GM12878 (cell line): ENCODE measurements at regions not wholly inside any gene's neighbourhood (a gene's known extent, or its start where the extent isn't known, plus 50 kb on each side); places are given as distances from the start of the nearest gene placed in this dataset.
A peak's percentile ranks its signal among the peaks of the same experiment; 100 is the strongest.

Experiments used
- ATAC-seq: fragments of 200-7000 bp; cut with Tn5 transposase; 3 replicates; pipeline ENCODE4 v1.9.1; 2020; ENCODE audit warnings: mild to moderate bottlenecking, moderate library complexity
- BruUV-seq: library from RNA; stranded (reverse); fragments of 400-500 nt; replicated peaks from 2 replicates; lab custom pipeline; 2021; lab: Mats Ljungman, UMichigan
- CTCF ChIA-PET: fragments of 300-600 bp; sonication (Branson Sonifier 250); formaldehyde crosslinking; extraction: SDS; loops from one replicate; lab custom pipeline; 2021; ENCODE audit warnings: inconsistent platforms; lab: Yijun Ruan, JAX
- POLR2A ChIA-PET: fragments of 350-600 bp; formaldehyde crosslinking; extraction: SDS; loops from one replicate; lab custom pipeline; 2021; ENCODE audit warnings: inconsistent platforms; lab: Charles Lee
- RAD21 ChIA-PET: fragments of 300-600 bp; sonication (Branson Sonifier 250); formaldehyde crosslinking; loops from one replicate; lab custom pipeline; 2023; ENCODE audit warnings: antibody characterized with exemption; ENCODE audit not compliant: unreplicated experiment; lab: Charles Lee
- SMC1A ChIA-PET: fragments of 300-600 bp; sonication (Branson Sonifier 250); formaldehyde crosslinking; loops from one replicate; lab custom pipeline; 2023; ENCODE audit not compliant: unreplicated experiment, uncharacterized antibody; lab: Charles Lee
- DNase-seq: peaks from one replicate; pipeline ENCODE4 v3.0.0-alpha.2; 2011; ENCODE audit warnings: low read depth, low spot score
- FAIRE-seq: peaks from 3 replicates; lab custom pipeline; 2011; peaks lifted over from hg19 to GRCh38; lab: Jason Lieb, UNC
- H2AFZ ChIP-seq: 2 replicates; pipeline ENCODE4 v1.6.0; 2011; ENCODE audit warnings: low read depth, low read length, control low read depth; ENCODE audit not compliant: control insufficient read depth
- H3K27ac ChIP-seq: 2 replicates; pipeline ENCODE4 v1.5.1; 2011; ENCODE audit warnings: control low read depth; ENCODE audit not compliant: control insufficient read depth, insufficient read depth
- H3K27me3 ChIP-seq, 2 experiments: replicated peaks in 1 of 2; 2 replicates each; pipeline versions ENCODE4 v1.6.0 to v1.6.1; 2011; ENCODE audit warnings: low read length in 1 of 2; ENCODE audit not compliant: control insufficient read depth in 2 of 2, insufficient read depth in 2 of 2
- H3K36me3 ChIP-seq, 2 experiments: 2 replicates each; pipeline ENCODE4 v1.5.1; 2011; ENCODE audit warnings: low read length in 1 of 2; ENCODE audit not compliant: control insufficient read depth in 2 of 2, insufficient read depth in 2 of 2
- H3K4me1 ChIP-seq: 2 replicates; pipeline ENCODE4 v1.6.1; 2011; ENCODE audit warnings: mild to moderate bottlenecking, low read length, moderate library complexity, mixed read lengths; ENCODE audit not compliant: control insufficient read depth, insufficient read depth
- H3K4me2 ChIP-seq: 2 replicates; pipeline ENCODE4 v1.6.0; 2011; ENCODE audit warnings: control low read depth; ENCODE audit not compliant: control insufficient read depth, insufficient read depth
- H3K4me3 ChIP-seq: fragments of 200-600 bp; sonication (generic); 2 replicates; pipeline ENCODE4 v1.5.1; 2016
- H3K79me2 ChIP-seq: 2 replicates; pipeline ENCODE4 v1.6.0; 2011; ENCODE audit warnings: low read length; ENCODE audit not compliant: control insufficient read depth, insufficient read depth
- H3K9ac ChIP-seq: 2 replicates; pipeline ENCODE4 v1.8.0; 2011; ENCODE audit warnings: low read length, control low read depth, mixed read lengths; ENCODE audit not compliant: control insufficient read depth, insufficient read depth
- H3K9me3 ChIP-seq: replicated peaks from 3 replicates; pipeline ENCODE4 v1.5.1; 2011; ENCODE audit warnings: mild to moderate bottlenecking, low read length; ENCODE audit not compliant: control insufficient read depth, insufficient read depth
- H4K20me1 ChIP-seq: 2 replicates; pipeline ENCODE4 v1.6.0; 2011; ENCODE audit not compliant: control insufficient read depth, insufficient read depth
- CHD1 ChIP-seq: IDR thresholded peaks from 2 replicates; pipeline ENCODE4 v1.6.1; 2012; ENCODE audit warnings: low read depth, low read length, improper control_type of control experiment
- CREB1 ChIP-seq: IDR thresholded peaks from 2 replicates; pipeline ENCODE4 v1.6.1; 2012; ENCODE audit warnings: low read depth, mild to moderate bottlenecking, inconsistent platforms
- HCFC1 ChIP-seq: fragments of 150-350 bp; IDR thresholded peaks from 2 replicates; pipeline ENCODE4 v1.6.1; 2014; ENCODE audit warnings: low read length
- HDAC6 ChIP-seq: fragments of 200-600 bp; sonication (generic); IDR thresholded peaks from one replicate; pipeline ENCODE4 v1.8.0; 2017; ENCODE audit warnings: antibody characterized with exemption; ENCODE audit not compliant: unreplicated experiment
- IKZF1 ChIP-seq: fragments of 450-650 bp; conservative IDR thresholded peaks from 2 replicates; pipeline ENCODE4 v1.6.1; 2017; ENCODE audit warnings: antibody characterized with exemption, mild to moderate bottlenecking
- SPI1 ChIP-seq: IDR thresholded peaks from 2 replicates; pipeline ENCODE4 v1.6.1; 2011; ENCODE audit warnings: low read depth, mild to moderate bottlenecking, low read length, moderate library complexity, borderline replicate concordance; ENCODE audit not compliant: insufficient read depth
- SREBF1 ChIP-seq: IDR thresholded peaks from 2 replicates; pipeline ENCODE4 v1.6.1; 2012; ENCODE audit warnings: mild to moderate bottlenecking, low read length
- SRF ChIP-seq, 2 experiments: IDR thresholded peaks; 2 replicates each; pipeline ENCODE4 v1.6.1; 2011; ENCODE audit warnings: low read depth in 2 of 2, low read length in 2 of 2, mild to moderate bottlenecking in 1 of 2, moderate library complexity in 1 of 2
- ZBED1 ChIP-seq: IDR thresholded peaks from 2 replicates; pipeline ENCODE4 v1.6.1; 2016; ENCODE audit warnings: borderline replicate concordance
- WGBS: methylation state at CpG from one replicate; pipeline ENCODE4 v1.1.6; 2016; ENCODE audit warnings: low lambda C conversion rate; ENCODE audit not compliant: insufficient replicate concordance, insufficient coverage; ENCODE audit errors: missing lambda C conversion rate; 5-methylcytosine and 5-hydroxymethylcytosine counted together
- in situ Hi-C: fragments of 300-500 bp; cut with MboI; formaldehyde crosslinking; loops from 9 replicates; pipeline ENCODE4 v1.14.3; 2018; ENCODE audit warnings: mixed read lengths
- intact Hi-C: fragments of 100-400 bp; cut with micrococcal nuclease; formaldehyde crosslinking; loops from one replicate; pipeline ENCODE4 v1.14.2; 2022; ENCODE audit not compliant: unreplicated experiment
- TF ChIP-seq, protein P1 (sequence below): IDR thresholded peaks from 2 replicates; pipeline ENCODE4 v1.6.1; 2012; ENCODE audit warnings: low read depth, low read length, improper control_type of control experiment
- TF ChIP-seq, protein P2 (sequence below): IDR thresholded peaks from 2 replicates; pipeline ENCODE4 v1.6.1; 2011; ENCODE audit warnings: borderline replicate concordance, low read depth, mild to moderate bottlenecking, moderate library complexity, mixed read lengths, low read length; ENCODE audit not compliant: insufficient read depth; ENCODE audit errors: extremely low read length

DNA sequence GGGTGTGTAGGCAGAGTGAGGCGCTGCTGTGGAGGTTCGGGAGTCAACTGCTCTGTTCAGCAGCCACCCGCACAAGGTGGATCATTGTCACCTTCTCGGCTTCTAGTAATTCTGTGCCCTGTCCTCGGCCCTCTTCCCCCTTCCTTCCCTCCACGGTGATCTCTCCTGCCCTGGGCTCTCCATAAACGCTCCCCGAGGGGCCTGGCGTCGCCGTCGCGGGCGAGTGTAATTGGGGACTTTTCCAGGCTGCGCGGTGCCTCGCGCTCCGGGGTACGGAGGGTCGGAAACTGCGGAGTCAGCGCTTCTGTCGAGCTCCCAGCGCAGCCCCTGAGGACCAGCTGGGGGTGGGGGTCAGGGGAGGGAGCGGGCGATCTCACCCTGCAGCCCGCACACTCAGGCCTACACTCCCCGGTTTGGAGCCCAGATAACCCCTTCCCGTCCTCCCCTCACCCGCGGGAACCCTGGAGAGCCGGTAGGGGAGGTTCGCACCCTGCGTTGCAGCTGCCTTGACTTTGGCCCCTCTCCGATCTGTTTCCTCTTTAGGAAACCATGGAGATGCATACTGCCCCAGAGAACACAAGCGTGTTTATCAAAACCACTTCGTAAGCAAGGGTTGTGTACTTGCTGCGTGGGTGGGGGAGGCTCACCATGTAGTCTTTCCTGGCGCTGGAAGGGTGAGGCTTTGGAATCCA is 188.3 kb upstream of the ZNF618 start (continued):
- TF ChIP-seq SRF (IDR thresholded peaks at IDR 0.05; ENCODE audit: low read depth in 2 of 2, low read length in 2 of 2), result no peak
- TF ChIP-seq HDAC6, result no peak
- TF ChIP-seq SREBF1, result no peak
- TF ChIP-seq HCFC1, result no peak
- TF ChIP-seq ZBED1, result no peak
- no peak for TF ChIP-seq SPI1
- TF ChIP-seq CHD1, result no peak
- TF ChIP-seq IKZF1, result no peak
- TF ChIP-seq, protein P1, sequence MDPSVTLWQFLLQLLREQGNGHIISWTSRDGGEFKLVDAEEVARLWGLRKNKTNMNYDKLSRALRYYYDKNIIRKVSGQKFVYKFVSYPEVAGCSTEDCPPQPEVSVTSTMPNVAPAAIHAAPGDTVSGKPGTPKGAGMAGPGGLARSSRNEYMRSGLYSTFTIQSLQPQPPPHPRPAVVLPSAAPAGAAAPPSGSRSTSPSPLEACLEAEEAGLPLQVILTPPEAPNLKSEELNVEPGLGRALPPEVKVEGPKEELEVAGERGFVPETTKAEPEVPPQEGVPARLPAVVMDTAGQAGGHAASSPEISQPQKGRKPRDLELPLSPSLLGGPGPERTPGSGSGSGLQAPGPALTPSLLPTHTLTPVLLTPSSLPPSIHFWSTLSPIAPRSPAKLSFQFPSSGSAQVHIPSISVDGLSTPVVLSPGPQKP, result no peak

DNA sequence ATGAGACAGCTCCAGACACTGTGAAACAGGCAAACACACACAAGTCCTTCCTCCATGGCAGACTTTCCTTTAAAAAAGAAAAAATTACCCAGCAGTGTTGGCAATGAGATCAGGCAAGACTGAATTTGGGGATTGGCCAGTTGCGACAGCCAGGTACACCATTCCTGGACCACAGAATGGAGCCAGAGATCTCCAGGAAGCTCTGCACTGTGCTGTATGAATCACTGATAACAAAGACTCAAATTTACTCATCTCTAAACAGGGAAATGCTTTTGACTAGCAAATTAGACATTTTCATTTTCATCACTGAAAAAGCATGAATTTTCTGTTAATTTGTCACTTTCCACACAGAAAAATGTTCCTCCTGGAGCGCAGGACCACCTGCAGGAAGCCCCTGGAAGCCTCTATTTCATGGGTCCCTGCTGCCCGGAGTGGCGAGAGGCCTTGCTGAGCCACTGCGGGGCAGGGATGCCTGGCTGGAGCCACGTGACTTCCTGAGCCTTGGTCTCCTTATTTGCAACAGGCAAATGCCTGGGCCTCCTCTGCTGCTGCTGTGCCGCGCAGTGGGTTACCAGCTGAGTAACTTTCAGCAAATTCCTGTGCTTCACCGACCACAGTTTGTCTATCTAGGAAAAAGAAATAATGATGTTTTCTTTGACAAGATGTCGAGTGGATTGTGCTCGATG is 185.9 kb upstream of the ZNF618 start:
- Histone ChIP-seq H3K27ac (no peak overlapping the region), H2AFZ (peak overlapping the region; percentile 5; the same call in 1 of the 2 replicates), H3K4me2 (no peak overlapping the region), H3K36me3 (no peaks in the 10 kb centered on the region), H3K9ac (no peak overlapping the region)
- 7% methylated on average over 11 of the region's 11 CpGs for WGBS
- intact Hi-C loops, result no loop called here
- POLR2A ChIA-PET, result no interaction called here
- BruUV-seq, result no TSS peak
- DNase-seq, result no peak
- no peak for TF ChIP-seq CREB1
- TF ChIP-seq, protein P2, sequence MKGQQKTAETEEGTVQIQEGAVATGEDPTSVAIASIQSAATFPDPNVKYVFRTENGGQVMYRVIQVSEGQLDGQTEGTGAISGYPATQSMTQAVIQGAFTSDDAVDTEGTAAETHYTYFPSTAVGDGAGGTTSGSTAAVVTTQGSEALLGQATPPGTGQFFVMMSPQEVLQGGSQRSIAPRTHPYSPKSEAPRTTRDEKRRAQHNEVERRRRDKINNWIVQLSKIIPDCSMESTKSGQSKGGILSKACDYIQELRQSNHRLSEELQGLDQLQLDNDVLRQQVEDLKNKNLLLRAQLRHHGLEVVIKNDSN, result peak; percentile 60
- TF ChIP-seq, all 136 proteins: peak for 1
- in situ Hi-C loops, result no loop called here
- Histone ChIP-seq H3K4me3 (no peak overlapping the region), H4K20me1 (no peaks in the 10 kb centered on the region), H3K79me2 (no peaks in the 10 kb centered on the region), H3K9me3 (no peaks in the 10 kb centered on the region), H3K27me3 (peaks cover 0 to 6% of the 10 kb centered on the region in 2 experiments; a peak in 2 of 4 replicates), H3K4me1 (no peaks in the 10 kb centered on the region; the same call in 1 of the 2 replicates)
- ATAC-seq, result no peak
- ChIA-PET RAD21 (no interaction called here), SMC1A (no interaction called here), CTCF (no interaction called here)
- no peak for FAIRE-seq
